GM19467 (cell line): ENCODE measurements at regions not wholly inside any gene's neighbourhood (a gene's known extent, or its start where the extent isn't known, plus 50 kb on each side); places are given as distances from the start of the nearest gene placed in this dataset.
"Not testable (repeated sequence)": the region's sequence is repeated elsewhere in the genome, so short reads cannot be mapped to it uniquely, and the experiment has no call there.

Experiments used
- ATAC-seq: cut with Tn5 transposase; IDR thresholded peaks from one replicate; pipeline ENCODE4 v1.9.1; 2021; ENCODE audit warnings: mild to moderate bottlenecking, moderate library complexity; ENCODE audit not compliant: unreplicated experiment

DNA sequence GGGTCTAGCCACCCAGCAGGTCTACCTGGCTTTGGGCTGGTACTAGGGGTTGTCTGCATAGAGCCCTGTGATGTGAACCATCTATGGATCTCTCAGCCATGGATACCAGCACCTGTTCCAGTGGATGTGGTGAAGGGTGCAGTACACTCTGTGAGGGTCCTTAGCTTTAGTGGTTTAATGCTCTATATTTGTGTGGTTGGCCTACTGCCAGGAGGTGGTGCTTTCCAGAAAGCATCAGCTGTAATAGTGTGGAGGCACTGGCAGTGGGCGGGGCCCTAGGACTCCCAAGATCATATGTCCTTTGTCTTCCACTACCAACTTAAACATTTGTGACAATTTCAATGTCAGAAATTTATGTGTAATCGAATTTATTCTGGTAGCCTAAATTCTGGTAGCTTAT, 1065.1 kb downstream of the RPIA start:
- not testable (repeated sequence) for ATAC-seq

DNA sequence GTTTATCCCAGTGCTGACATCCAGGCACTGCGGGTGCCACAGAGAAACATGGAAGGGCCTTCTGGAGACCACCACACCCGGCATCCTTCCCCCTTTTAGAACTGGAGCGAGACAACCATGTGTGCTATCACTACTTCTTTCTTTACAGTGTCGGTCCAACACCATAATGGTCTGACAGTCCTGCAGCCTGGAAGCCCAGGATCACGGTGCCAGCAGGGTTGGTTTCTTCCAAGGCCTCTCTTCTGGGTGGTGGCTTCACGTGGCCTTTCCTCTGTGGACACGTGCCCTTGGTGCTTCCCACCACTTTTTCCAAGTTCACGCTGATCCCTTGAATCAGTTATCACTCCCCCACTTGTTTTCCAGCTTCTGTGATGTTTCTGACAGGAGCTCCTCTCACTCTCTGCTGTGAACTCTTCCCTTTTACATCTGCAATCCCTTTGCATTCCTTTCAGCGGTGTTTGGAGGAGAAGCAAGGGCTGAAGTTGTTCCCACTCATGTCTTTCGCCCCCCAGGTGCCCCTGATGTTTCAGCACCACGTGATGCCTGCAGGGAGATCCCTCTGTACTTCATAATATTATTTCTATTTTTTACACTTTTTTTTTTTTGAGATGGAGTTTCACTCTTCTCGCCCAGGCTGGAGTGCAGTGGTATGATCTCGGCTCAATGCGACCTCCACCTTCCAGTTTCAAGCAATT, 1067.0 kb downstream of the RPIA start:
- ATAC-seq, result not testable (repeated sequence)

- ATAC-seq, result not testable (repeated sequence)
Measured at GRCh38 chr2:89760762-89761161, 1069.3 kb downstream of the RPIA start.

- not testable (repeated sequence) for ATAC-seq
Measured at GRCh38 chr2:89761171-89761570, 1069.7 kb downstream of the RPIA start.

- ATAC-seq, result not testable (repeated sequence)
Measured at GRCh38 chr2:89761863-89762262, 1070.4 kb downstream of the RPIA start.

DNA sequence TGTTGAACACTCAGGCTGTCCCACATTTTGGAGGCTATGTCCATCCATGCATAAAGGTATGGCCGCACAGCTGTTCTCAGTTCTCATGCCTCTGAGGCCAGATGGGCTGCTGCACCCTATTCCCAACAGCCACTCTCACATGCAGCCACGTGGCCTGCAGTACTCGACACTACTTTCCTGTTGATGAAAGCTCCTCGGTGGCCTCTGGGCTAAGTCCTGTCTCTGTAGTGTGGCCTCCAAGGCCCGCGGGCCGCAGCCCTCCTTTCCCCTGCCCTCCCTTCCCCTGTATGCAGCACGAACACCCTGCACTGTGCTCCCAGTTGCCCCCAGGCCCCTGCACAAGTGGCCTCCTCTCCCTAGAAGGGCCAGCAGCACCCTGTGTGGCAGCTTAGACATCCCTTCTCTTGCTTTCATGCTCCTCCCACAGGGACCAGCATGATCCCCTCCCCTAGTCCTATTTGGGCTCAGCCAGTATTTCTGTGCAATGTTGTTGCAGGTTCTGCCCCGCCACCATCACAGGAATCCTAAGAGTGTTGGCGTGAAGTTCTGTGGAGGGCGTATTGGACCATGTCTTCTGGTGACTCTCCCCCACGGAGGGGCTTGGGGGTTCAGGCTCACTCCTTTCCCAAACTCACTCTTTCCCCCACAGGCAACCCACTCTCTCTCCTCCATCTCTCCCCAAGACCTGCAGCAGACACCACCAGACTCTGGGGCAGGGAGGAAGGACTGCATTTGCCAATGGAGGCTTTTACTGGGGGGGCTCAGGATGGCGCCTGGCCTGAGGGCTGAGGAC, 1071.2 kb downstream of the RPIA start:
- ATAC-seq, result not testable (repeated sequence)

DNA sequence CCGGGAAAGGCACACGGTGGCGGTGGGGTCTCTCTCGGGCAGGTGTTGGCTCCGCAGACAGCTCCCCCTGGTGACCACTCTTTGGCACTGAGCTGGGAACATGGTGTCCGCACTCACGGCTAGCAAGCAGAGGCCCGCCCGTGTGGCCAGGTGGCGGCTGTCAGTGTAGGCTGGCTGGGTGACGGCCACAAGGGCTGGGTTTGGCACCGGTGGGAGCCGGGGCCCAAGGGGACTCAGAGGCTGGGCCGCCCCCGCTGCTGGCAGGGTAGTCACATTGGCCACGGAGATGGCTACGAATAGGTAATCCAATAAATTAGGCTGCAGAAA, 1071.7 kb downstream of the RPIA start:
- no peak for ATAC-seq

GRCh38 chr2:89763581-89764485, 1072.4 kb downstream of the RPIA start:
- no peak for ATAC-seq

DNA sequence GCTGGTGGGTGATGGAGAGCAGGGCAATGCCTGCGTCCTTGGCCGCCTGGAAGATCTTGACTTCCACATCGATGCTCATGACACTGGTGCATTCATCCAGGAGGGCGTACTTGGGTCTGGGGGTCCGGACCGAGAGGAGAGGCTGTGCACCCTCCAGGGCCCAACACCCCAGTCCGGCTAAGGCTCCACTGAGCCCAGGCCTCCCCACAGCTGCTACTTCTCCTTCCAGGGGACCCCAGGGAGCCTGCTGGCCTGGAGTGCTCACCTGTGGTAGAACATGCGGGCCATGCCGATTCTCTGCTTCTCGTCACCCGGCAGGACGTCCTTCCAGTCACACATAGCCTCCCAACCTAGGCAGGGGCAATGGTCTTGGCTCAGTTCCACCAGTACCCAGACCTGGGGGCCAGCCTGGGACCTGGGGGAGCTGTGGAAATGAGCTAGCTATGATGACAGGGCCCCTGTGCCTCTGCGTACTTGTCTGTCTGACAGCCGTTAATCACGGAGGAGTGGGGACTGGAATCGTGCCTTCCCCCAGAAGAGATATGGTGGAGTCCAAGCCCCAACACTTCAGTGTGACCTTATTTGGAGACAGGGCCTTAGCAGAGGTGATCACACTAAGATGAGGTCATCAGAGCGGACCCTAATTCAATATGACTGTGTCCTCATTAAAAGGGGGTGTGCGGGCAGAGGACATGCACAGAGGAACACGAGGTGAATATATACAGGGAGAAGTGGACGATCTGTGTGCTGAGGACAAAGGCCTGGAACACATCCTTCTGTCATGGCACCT, 1073.3 kb downstream of the RPIA start:
- ATAC-seq, result not testable (repeated sequence)

DNA sequence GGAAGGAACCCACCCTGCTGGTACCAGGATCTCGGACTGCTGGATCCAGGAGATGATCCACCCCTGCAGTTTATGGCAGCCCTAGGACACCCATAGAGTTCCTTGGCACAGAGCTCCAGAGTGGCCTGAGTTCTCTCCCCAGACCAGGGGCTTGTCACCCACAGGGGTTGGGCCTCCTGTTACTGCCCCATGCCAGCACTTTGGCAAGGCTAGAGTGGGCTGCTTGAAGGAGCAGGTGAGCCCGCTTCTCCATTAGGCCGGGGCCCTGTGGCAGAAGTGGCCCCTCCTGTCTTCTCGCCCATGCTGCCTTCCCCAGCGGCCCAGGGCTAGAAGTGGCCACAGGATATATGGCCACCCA, 1073.9 kb downstream of the RPIA start:
- not testable (repeated sequence) for ATAC-seq

GRCh38 chr2:89766141-89766990, 1074.9 kb downstream of the RPIA start:
- not testable (repeated sequence) for ATAC-seq

DNA sequence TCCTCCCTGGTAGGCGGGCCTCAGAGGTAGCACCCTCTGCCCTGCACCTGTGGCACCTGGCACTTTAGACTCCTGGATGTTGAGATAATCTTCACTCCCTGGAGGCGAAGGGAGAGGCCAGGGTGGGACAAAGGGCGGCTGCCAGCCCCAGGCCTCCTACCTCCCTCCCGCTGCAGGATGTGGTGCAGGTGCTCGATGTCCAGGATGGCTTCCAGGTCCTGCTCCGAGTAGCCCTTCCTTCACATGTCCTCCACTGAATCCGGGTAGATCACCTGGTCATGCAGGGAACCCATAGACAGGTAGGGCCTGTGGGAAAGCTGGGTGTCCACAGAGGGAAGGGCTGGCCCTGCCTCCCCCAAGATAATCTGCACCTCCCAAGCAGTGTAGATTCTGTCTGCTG, 1075.6 kb downstream of the RPIA start:
- ATAC-seq, result not testable (repeated sequence)

DNA sequence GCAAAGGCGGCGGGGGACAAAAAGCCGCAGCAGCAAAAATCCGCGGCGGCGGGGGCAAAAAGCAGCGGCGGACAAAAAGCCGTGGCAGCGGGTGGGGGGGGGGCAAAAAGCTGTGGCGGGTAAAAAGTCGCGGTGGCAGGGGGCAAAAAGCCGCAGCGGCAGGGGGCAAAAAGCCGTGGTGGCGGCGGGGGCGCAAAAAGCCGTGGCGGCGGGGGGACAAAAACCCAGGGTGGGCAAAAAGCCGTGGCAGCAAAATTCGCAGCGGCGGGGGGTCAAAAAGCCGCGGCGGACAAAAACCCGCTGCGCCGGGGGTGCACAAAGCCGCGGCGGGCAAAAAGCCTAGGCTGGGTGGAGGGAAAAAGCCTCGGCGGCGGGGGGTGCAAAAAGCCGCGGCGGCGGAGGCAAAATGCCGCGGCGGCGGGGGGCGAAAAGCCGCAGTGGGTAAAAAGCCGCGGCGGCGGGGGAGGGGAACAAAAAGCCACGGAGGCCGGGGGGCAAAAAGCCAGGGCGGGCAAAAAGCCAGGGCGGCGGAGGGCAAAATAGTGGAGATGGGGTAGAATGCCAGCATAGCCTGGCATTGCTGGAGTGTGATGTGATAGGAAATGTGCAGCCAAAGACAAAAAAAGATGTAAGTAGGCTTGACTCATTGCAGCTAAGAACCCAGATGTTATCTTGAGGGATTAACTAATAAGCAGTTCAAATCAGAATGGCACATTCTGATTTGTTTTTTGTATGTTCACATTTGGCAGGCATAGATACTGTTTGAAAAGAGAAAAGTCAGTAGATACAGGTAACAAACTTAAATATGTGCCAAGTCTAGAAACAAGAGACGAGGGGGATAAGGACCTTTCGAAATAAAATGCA, 1076.3 kb downstream of the RPIA start:
- ATAC-seq, result no peak

- no peak for ATAC-seq
Measured at GRCh38 chr2:89775885-89776284, 1084.4 kb downstream of the RPIA start.

- ATAC-seq, result no peak
Measured at GRCh38 chr2:89780318-89780717, 1088.8 kb downstream of the RPIA start.

DNA sequence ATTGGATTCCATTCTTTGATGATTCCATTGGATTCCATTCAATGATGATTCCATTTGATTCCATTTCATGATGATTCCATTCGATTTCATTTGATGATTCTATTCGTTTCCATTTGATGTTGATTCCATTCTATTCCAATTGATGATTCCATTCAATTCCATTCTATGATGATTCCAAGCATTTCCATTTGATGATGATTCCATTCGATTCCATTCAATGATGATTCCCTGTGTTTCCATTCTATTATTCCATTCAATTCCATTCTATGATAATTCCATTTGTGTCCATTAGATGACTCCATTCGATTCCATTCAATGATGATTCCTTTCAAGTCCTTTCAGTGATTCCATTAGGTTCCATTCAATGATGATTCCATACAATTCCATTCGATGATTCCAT, 1090.5 kb downstream of the RPIA start:
- ATAC-seq, result no peak

DNA sequence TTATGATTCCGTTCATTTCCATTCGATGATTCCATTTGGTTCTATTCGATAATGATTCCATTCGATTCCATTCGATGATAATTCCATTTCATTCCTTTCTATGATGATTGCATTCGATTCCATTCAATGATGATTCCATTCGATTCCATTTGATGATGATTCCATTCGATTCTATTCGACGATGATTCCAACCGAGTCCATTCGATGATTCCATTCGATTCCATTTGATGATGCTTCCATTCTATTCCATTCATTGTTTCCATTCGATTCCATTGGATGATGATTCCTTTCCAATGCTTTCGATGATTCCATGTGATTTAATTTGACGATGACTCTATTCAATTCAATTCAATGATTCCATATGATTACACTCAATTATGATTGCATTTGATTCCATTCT, 1093.5 kb downstream of the RPIA start:
- ATAC-seq, result no peak

DNA sequence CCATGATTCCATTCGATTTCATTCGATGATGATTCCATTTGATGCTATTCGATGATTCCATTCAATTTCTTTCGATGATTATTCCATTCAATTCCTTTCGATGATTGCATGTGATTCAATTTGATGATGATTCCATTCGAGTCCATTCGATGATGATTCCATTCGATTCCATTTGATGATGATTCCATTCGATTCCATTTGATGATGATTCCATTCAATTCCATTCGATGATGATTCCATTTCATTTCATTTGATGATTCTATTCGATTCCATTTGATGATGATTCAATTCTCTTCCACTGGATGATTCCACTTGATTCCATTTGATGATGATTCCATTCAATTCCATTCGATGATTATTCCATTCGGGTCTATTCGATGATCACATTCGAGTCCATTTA, 1094.1 kb downstream of the RPIA start:
- not testable (repeated sequence) for ATAC-seq

- not testable (repeated sequence) for ATAC-seq
Measured at GRCh38 chr2:89786642-89787041, 1095.2 kb downstream of the RPIA start.
